ENCODE measurements at regions not wholly inside any gene's neighbourhood (a gene's known extent, or its start where the extent isn't known, plus 50 kb on each side); places are given as distances from the start of the nearest gene placed in this dataset.

DNA sequence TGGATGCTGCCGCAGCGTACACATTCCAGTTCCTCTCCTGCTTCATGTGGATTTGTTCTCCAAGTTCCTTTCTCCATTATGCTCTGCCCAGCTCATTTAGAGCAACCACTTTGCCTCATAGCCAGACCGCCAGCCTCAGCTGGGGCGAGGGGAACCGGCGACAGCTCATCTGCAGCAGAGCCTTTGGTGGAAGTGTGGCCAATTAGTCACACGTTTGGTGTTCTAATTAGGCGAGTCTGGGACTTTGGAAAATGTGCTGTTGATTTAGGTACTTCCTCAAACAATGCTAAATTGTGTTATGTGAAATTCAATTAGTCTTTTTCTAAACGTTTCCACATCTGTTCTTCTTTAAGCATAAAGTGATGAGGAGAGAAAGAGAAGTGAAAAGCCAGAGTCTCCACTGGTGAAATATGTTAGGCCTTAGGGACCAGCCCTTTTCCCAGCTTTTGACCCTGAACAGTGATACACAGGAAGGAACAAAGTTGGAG lies 217.9 kb downstream of the TBX18 start:
- DNase-seq (ENCODE audit: low read depth, low spot score) (no peak), FAIRE-seq (no peak)
- Histone ChIP-seq H3K27ac (ENCODE audit: insufficient read depth, low read depth, low read length) (no peak overlapping the region), H3K36me3 (ENCODE audit: control insufficient read depth in 2 of 2, extremely low read depth in 1 of 2, insufficient read depth in 2 of 2, low read length in 2 of 2) (no peaks in the 10 kb centered on the region), H3K9me3 (replicated peaks; ENCODE audit: control insufficient read depth, insufficient read depth, low read length) (no peaks in the 10 kb centered on the region), H3K9me1 (replicated peaks; ENCODE audit: control insufficient read depth, extremely low read depth, insufficient read depth, low read length) (no peaks in the 10 kb centered on the region), H3K79me2 (ENCODE audit: control insufficient read depth, insufficient read depth, low read length) (no peaks in the 10 kb centered on the region), H3K4me3 (replicated peaks in 1 of 3; ENCODE audit: insufficient read depth in 1 of 3, low read depth in 1 of 3, low read length in 3 of 3) (no peak overlapping the region), H2AFZ (ENCODE audit: low read depth, low read length) (peak overlapping the region; percentile 28), H3K9ac (replicated peaks; ENCODE audit: extremely low read depth, insufficient read depth, low read length) (no peak overlapping the region), H3K27me3 (ENCODE audit: control insufficient read depth in 2 of 2, insufficient read depth in 2 of 2, low read length in 2 of 2) (no peaks in the 10 kb centered on the region), H3K4me2 (ENCODE audit: insufficient read depth, low read length) (no peak overlapping the region), H3K4me1 (ENCODE audit: control insufficient read depth, extremely low read depth, insufficient read depth, low read length) (no peaks in the 10 kb centered on the region), H4K20me1 (replicated peaks; ENCODE audit: control insufficient read depth, extremely low read depth, insufficient read depth, low read length) (no peaks in the 10 kb centered on the region)
- ChIA-PET POLR2A (no interaction called here), CTCF (interaction anchor here (1.0 to 1.4 kb wide), 2 partner anchors 9 to 118 kb away, joined by 4 read pairs; no protein-coding TSS in a partner anchor)
- dilution Hi-C loops (cut with MboI; ENCODE audit: extremely low pct_ligation_motif_present, low sequenced_read_pairs) (no loop called here), intact Hi-C loops (cut with micrococcal nuclease) (no loop called here)
- no peak for TF ChIP-seq MYC (IDR thresholded peaks at IDR 0.05; ENCODE audit: low read depth, low read length)
- TF ChIP-seq MAX (IDR thresholded peaks at IDR 0.05; ENCODE audit: insufficient read depth, insufficient read length), result no peak
- TF ChIP-seq CTCF (IDR thresholded peaks at IDR 0.05; ENCODE audit: extremely low read depth in 1 of 2, insufficient read depth in 1 of 2, low read depth in 1 of 2, low read length in 2 of 2), result no peak
- no peak for TF ChIP-seq JUN (IDR thresholded peaks at IDR 0.05; ENCODE audit: borderline replicate concordance, insufficient read depth, insufficient read length, low read depth)
- TF ChIP-seq POLR2AphosphoS5 (IDR thresholded peaks at IDR 0.05; ENCODE audit: insufficient read depth, low read depth, low read length), result no peak
- no peak for TF ChIP-seq POLR2A (IDR thresholded peaks at IDR 0.05; ENCODE audit: low read depth, low read length)
- TF ChIP-seq FOS (IDR thresholded peaks at IDR 0.05; ENCODE audit: borderline replicate concordance, insufficient read depth, low read length), result no peak
- no peak for TF ChIP-seq EZH2 (IDR thresholded peaks at IDR 0.05; ENCODE audit: borderline replicate concordance, low read depth, low read length, severe bottlenecking)
- no peak for TF ChIP-seq GATA2 (IDR thresholded peaks at IDR 0.05; ENCODE audit: insufficient read depth, insufficient read length, low read depth, low read length)
- no TSS peak for BruUV-seq (replicated peaks)
